A549 (cell line): ENCODE measurements at regions not wholly inside any gene's neighbourhood (a gene's known extent, or its start where the extent isn't known, plus 50 kb on each side); places are given as distances from the start of the nearest gene placed in this dataset.

Experiments used
- ATAC-seq, 2 experiments: fragments of 200-7000 bp in 1 of 2; fragments of >200 bp in 1 of 2; cut with Nextera tagmentation in 1 of 2; cut with Tn5 transposase in 1 of 2; 3 replicates each; pipeline versions ENCODE4 v1.8.0 to v1.9.1; 2018 to 2020; ENCODE audit warnings: mild to moderate bottlenecking in 1 of 2, moderate library complexity in 1 of 2
- CTCF ChIA-PET: fragments of 300-600 bp; sonication (Branson Sonifier 250); formaldehyde crosslinking; extraction: SDS; loops from one replicate; lab custom pipeline; 2021; ENCODE audit warnings: antibody characterized with exemption, inconsistent platforms; lab: Yijun Ruan, JAX
- POLR2A ChIA-PET: fragments of 350-600 bp; formaldehyde crosslinking; extraction: SDS; loops from one replicate; lab custom pipeline; 2021; ENCODE audit warnings: antibody characterized with exemption, inconsistent platforms; lab: Yijun Ruan, JAX
- DNase-seq, 2 experiments: peaks; one replicate each; pipeline versions ENCODE4 v3.0.0 to v3.0.0-alpha.2; 2011 to 2016; ENCODE audit warnings: low read depth in 1 of 2, low spot score in 1 of 2
- FAIRE-seq: peaks from 2 replicates; lab custom pipeline; 2011; peaks lifted over from hg19 to GRCh38; lab: Jason Lieb, UNC
- H3K27ac ChIP-seq, 2 experiments: fragments of >200 bp; sonication (Bioruptor Twin); formaldehyde crosslinking; 3 replicates each; pipeline ENCODE4 v1.5.1; 2016 to 2017
- H3K4me1 ChIP-seq: fragments of >200 bp; sonication (Bioruptor Twin); formaldehyde crosslinking; 3 replicates; pipeline ENCODE4 v1.6.1; 2016
- H3K4me2 ChIP-seq: fragments of >200 bp; sonication (Bioruptor Twin); formaldehyde crosslinking; 3 replicates; pipeline ENCODE4 v1.6.1; 2016
- H3K4me3 ChIP-seq: fragments of >200 bp; sonication (Bioruptor Twin); formaldehyde crosslinking; 3 replicates; pipeline ENCODE4 v1.5.1; 2016
- H3K9me3 ChIP-seq: fragments of >200 bp; sonication (Bioruptor Twin); formaldehyde crosslinking; 3 replicates; pipeline ENCODE4 v1.6.1; 2016
- BHLHE40 ChIP-seq: IDR thresholded peaks from 2 replicates; pipeline ENCODE4 v1.6.1; 2012; ENCODE audit warnings: low read depth, low read length, inconsistent platforms
- CTCF ChIP-seq: fragments of >200 bp; sonication (Bioruptor Twin); formaldehyde crosslinking; IDR thresholded peaks from 3 replicates; pipeline ENCODE4 v1.5.1; 2016
- FOSB ChIP-seq: fragments of 250-450 bp; sonication (Bioruptor Pico); IDR thresholded peaks from 2 replicates; pipeline ENCODE4 v1.5.0; 2020; ENCODE audit warnings: mild to moderate bottlenecking, moderate library complexity
- FOSL2 ChIP-seq, 2 experiments: fragments of 450-650 bp in 1 of 2; fragments of >200 bp in 1 of 2; sonication (Bioruptor Twin) in 1 of 2; formaldehyde crosslinking; IDR thresholded peaks; 2 replicates each; pipeline versions ENCODE4 v1.5.0 to v1.6.1; 2016 to 2020; ENCODE audit warnings: mild to moderate bottlenecking in 1 of 2, moderate library complexity in 1 of 2
- FOXS1 ChIP-seq: fragments of 250-450 bp; sonication (Bioruptor Pico); IDR thresholded peaks from 2 replicates; pipeline ENCODE4 v1.5.0; 2020; ENCODE audit warnings: mild to moderate bottlenecking, moderate library complexity
- HDAC2 ChIP-seq: fragments of 200-600 bp; sonication (generic); IDR thresholded peaks from 2 replicates; pipeline ENCODE4 v1.6.1; 2016
- HEYL ChIP-seq: fragments of 250-450 bp; sonication (Bioruptor Pico); IDR thresholded peaks from 2 replicates; pipeline ENCODE4 v1.8.0; 2021; ENCODE audit warnings: mild to moderate bottlenecking, moderate library complexity
- HOXA7 ChIP-seq: fragments of 250-450 bp; sonication (Bioruptor Pico); IDR thresholded peaks from 2 replicates; pipeline ENCODE4 v1.5.0; 2020; ENCODE audit warnings: mild to moderate bottlenecking, moderate library complexity
- HOXB13 ChIP-seq: fragments of 250-450 bp; sonication (Bioruptor Pico); IDR thresholded peaks from 2 replicates; pipeline ENCODE4 v1.5.0; 2020; ENCODE audit warnings: low read depth, mild to moderate bottlenecking, moderate library complexity
- HOXB5 ChIP-seq: fragments of 250-450 bp; sonication (Bioruptor Pico); IDR thresholded peaks from 2 replicates; pipeline ENCODE4 v1.5.0; 2020; ENCODE audit warnings: mild to moderate bottlenecking, moderate library complexity
- JUN ChIP-seq, 2 experiments: fragments of >200 bp; sonication (Bioruptor Twin); formaldehyde crosslinking; IDR thresholded peaks; 2 replicates in 1 of 2; 3 replicates in 1 of 2; pipeline ENCODE4 v1.6.1; 2016 to 2017
- JUNB ChIP-seq: fragments of >200 bp; sonication (Bioruptor Twin); formaldehyde crosslinking; IDR thresholded peaks from 2 replicates; pipeline ENCODE4 v1.6.1; 2016
- KDM5A ChIP-seq: fragments of 200-600 bp; sonication (generic); IDR thresholded peaks from 2 replicates; pipeline ENCODE4 v1.6.1; 2016; ENCODE audit warnings: antibody characterized with exemption, mild to moderate bottlenecking
- MAFK ChIP-seq: fragments of 450-650 bp; IDR thresholded peaks from 2 replicates; pipeline ENCODE4 v1.6.1; 2014; ENCODE audit not compliant: partially characterized antibody
- MYC ChIP-seq: IDR thresholded peaks from 2 replicates; pipeline ENCODE4 v1.6.1; 2012; ENCODE audit warnings: mild to moderate bottlenecking, inconsistent platforms, low read length, improper control_type of control experiment, borderline replicate concordance
- NFE2L2 ChIP-seq: fragments of 150-350 bp; conservative IDR thresholded peaks from 2 replicates; pipeline ENCODE4 v1.6.1; 2014; ENCODE audit warnings: low read length
- NR3C1 ChIP-seq: fragments of >200 bp; sonication (Bioruptor Twin); formaldehyde crosslinking; IDR thresholded peaks from 3 replicates; pipeline ENCODE4 v1.6.1; 2017
- PBX3 ChIP-seq: IDR thresholded peaks from 2 replicates; pipeline ENCODE4 v1.6.1; 2012
- PHF8 ChIP-seq: fragments of 200-600 bp; sonication (generic); IDR thresholded peaks from 2 replicates; pipeline ENCODE4 v1.6.1; 2016; ENCODE audit warnings: low read depth, mild to moderate bottlenecking, antibody characterized with exemption, moderate library complexity, borderline replicate concordance
- RAD21 ChIP-seq, 2 experiments: fragments of >200 bp in 1 of 2; sonication (Bioruptor Twin) in 1 of 2; formaldehyde crosslinking in 1 of 2; IDR thresholded peaks in 1 of 2; conservative IDR thresholded peaks in 1 of 2; 2 replicates in 1 of 2; 3 replicates in 1 of 2; pipeline ENCODE4 v1.6.1; 2012 to 2018; ENCODE audit warnings: inconsistent platforms in 1 of 2
- RARB ChIP-seq: fragments of 250-450 bp; sonication (Bioruptor Pico); IDR thresholded peaks from 2 replicates; pipeline ENCODE4 v1.8.0; 2021; ENCODE audit warnings: mild to moderate bottlenecking, moderate library complexity
- RCOR1 ChIP-seq: fragments of 150-350 bp; IDR thresholded peaks from 2 replicates; pipeline ENCODE4 v1.6.1; 2014; ENCODE audit warnings: antibody characterized with exemption, low read length, low read depth
- REST ChIP-seq: fragments of 200-600 bp; sonication (generic); IDR thresholded peaks from 2 replicates; pipeline ENCODE4 v1.6.1; 2016; ENCODE audit warnings: antibody characterized with exemption, mild to moderate bottlenecking, moderate library complexity
- RFX5 ChIP-seq: fragments of 450-650 bp; IDR thresholded peaks from 2 replicates; pipeline ENCODE4 v1.7.1; 2014; ENCODE audit warnings: antibody characterized with exemption, mild to moderate bottlenecking, moderate library complexity
- SREBF2 ChIP-seq: fragments of 450-650 bp; IDR thresholded peaks from 2 replicates; pipeline ENCODE4 v1.6.1; 2014; ENCODE audit warnings: mild to moderate bottlenecking, moderate library complexity
- TP53 ChIP-seq: fragments of 250-450 bp; sonication (Bioruptor Pico); IDR thresholded peaks from 2 replicates; pipeline ENCODE4 v1.5.0; 2021; ENCODE audit warnings: mild to moderate bottlenecking, moderate library complexity
- WGBS: methylation state at CpG from one replicate; pipeline ENCODE4 v1.1.6; 2017; ENCODE audit errors: missing lambda C conversion rate; 5-methylcytosine and 5-hydroxymethylcytosine counted together

GRCh38 chr15:85934691-85935090, 140.0 kb upstream of the KLHL25 start:
- ATAC-seq (no peak), FAIRE-seq (no peak), DNase-seq (no peak)
- Histone ChIP-seq H3K4me2 (no peak overlapping the region), H3K27ac (no peak overlapping the region), H3K4me1 (no peaks in the 10 kb centered on the region), H3K4me3 (no peak overlapping the region), H3K9me3 (no peaks in the 10 kb centered on the region)
- ChIA-PET POLR2A (no interaction called here), CTCF (interaction anchor here (1.2 kb wide), 1 partner anchor 12 kb away, joined by 3 read pairs; no protein-coding TSS in a partner anchor)
- no peak for TF ChIP-seq RFX5
- TF ChIP-seq REST, result no peak
- TF ChIP-seq FOSB, result no peak
- TF ChIP-seq FOSL2 (IDR thresholded peaks at IDR 0.05), result no peak
- TF ChIP-seq FOSL2 (CRISPR knock-in tag; IDR thresholded peaks at IDR 0.05), result no peak
- TF ChIP-seq NFE2L2, result no peak
- no peak for TF ChIP-seq TP53 (CRISPR knock-in tag)
- TF ChIP-seq JUN (IDR thresholded peaks at IDR 0.05), result no peak
- no peak for TF ChIP-seq HOXB5 (CRISPR knock-in tag)
- TF ChIP-seq JUNB, result no peak
- TF ChIP-seq RAD21 (conservative IDR thresholded peaks at IDR 0.05 in 1 of 2, IDR thresholded peaks at IDR 0.05 in 1 of 2), result no peak
- no peak for TF ChIP-seq SREBF2
- no peak for TF ChIP-seq HOXA7 (CRISPR knock-in tag)
- no peak for TF ChIP-seq MYC
- TF ChIP-seq RARB (CRISPR knock-in tag), result no peak
- WGBS, result 7% methylated on average over 2 of the region's 2 CpGs

- H3K4me1 ChIP-seq, result no peaks in the 10 kb centered on the region
- no peak overlapping the region for H3K4me3 ChIP-seq
- H3K27ac ChIP-seq, result no peak overlapping the region
- ATAC-seq (no peak), DNase-seq (no peak), FAIRE-seq (no peak)
- 36% methylated on average over 6 of the region's 6 CpGs for WGBS
- TF ChIP-seq MAFK, result no peak
- TF ChIP-seq HEYL (CRISPR knock-in tag), result no peak
- no peak for TF ChIP-seq BHLHE40
- TF ChIP-seq RAD21 (conservative IDR thresholded peaks at IDR 0.05 in 1 of 2, IDR thresholded peaks at IDR 0.05 in 1 of 2), result no peak
- no peak for TF ChIP-seq HDAC2
- no peak for TF ChIP-seq NFE2L2
- no peak for TF ChIP-seq FOXS1 (CRISPR knock-in tag)
- no peak for TF ChIP-seq NR3C1
- TF ChIP-seq RCOR1, result no peak
- TF ChIP-seq PBX3, result no peak
- TF ChIP-seq TP53 (CRISPR knock-in tag), result no peak
- no peak for TF ChIP-seq KDM5A
- no peak for TF ChIP-seq RFX5
- TF ChIP-seq PHF8, result no peak
- no peak for TF ChIP-seq CTCF
- no peak for TF ChIP-seq HOXB13 (CRISPR knock-in tag)
- H3K4me2 ChIP-seq, result no peak overlapping the region
- no peaks in the 10 kb centered on the region for H3K9me3 ChIP-seq
- POLR2A ChIA-PET, result no interaction called here
- CTCF ChIA-PET, result interaction anchor here (1.2 kb wide), 1 partner anchor 11 kb away, joined by 3 read pairs; no protein-coding TSS in a partner anchor
Measured at GRCh38 chr15:85935182-85935581, 140.5 kb upstream of the KLHL25 start.
